OCI-M2 (cell line): ENCODE measurements at regions not wholly inside any gene's neighbourhood (a gene's known extent, or its start where the extent isn't known, plus 50 kb on each side); places are given as distances from the start of the nearest gene placed in this dataset.

ENCODE experiments used
- DNase-seq: peaks from one replicate; lab custom pipeline; 2025; ENCODE audit not compliant: unreplicated experiment; lab: John Stamatoyannopoulos, UW

DNA sequence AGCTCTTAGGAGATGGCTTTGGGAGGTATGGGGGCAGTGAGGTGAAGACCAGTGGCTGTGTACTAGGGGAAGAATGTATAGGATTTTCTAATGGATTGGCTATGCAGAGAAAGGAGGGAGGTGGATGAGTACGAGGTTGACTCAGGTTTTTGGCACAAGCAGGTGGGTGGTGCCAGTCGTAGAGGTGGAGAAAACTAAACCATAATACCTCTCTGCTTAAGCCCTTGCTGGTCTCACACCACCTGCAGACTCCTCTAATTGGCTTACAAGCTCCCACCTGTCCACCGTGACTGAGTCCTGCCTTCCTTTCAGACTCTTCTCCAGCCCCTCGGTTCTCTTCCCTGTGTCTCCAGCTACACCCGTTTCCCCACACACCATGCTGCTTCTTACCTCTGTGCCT lies 521.7 kb upstream of the CLINT1 start:
- DNase-seq: no peak

DNA sequence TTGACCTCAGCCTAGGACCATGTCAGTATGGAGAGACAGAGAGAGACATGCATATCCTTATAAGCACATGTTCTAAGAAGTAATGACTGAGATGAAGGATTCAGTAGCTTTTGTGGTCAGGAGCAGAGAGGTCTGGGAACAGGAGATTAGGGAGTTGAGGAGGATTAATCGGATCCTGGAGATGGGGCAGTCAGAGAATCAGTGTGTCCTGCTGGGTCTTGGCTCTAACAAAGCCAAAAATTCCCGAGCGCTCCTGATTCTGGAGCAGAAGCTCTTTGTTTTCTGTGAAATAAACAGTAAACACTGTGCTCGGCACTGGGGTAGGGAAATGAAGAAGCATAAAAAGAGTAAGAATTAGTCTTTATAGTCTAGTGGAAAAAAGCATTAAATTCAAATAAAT lies 520.0 kb upstream of the CLINT1 start:
- no peak for DNase-seq

DNA sequence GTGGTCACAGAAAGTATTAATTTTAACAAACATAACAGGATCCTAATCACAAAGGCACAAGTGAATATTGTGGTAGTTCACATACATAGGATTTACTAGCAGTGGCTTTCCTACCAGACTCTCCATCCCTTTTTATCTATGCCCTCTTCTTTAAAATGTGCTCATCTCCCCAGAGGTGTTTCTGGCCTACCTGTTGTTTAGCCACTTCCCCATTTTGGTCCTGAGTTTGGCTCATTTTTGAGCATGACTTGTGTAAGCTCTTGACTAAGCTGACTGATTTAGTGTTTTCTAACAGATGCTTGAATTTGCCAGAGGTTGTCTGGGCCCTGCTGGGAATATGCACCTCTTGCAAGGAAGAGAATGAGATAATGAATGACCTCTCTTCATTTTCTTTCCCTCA lies 517.7 kb upstream of the CLINT1 start:
- no peak for DNase-seq

GRCh38 chr5:158375531-158375930 lies 516.6 kb upstream of the CLINT1 start:
- DNase-seq: no peak

- DNase-seq: no peak
Observed at GRCh38 chr5:158373608-158374395, 514.9 kb upstream of the CLINT1 start.

DNA sequence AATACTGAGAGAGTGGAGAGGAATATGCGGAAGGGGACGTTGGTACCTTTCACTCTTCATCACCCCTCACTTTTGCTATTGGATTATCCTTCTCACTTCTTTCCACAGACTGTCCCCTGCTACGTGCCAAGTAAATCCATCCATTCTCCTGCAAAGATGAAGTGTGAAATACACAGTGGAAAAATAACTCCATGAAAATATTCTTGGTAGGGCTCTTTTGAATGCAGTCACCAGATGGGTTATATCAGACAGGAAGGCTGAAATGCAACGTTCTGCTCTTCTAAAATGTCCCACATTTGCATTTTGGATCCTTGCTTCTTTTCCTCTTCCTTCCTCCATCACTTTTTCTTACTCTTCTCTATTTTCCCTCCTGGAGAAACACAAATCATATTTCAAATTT lies 510.3 kb upstream of the CLINT1 start:
- no peak for DNase-seq

DNA sequence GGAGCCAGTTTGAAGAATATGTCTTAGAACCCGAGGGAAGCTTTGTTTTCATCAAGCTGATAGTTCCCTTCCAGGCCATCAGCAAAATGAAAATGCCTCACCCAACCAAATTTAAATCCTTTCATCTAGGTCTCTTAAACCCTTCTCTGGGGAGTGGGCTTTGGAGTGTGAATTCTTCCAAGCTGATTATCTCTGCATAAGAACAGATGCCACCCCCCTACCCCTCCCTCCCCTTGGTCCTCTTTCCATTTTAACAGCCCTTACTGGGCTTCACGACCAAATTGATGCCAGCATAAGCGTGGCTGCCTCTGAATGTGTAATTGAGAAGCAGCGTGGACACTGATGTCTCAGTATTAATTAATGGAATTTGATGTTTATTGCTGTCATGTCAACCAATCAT lies 509.7 kb upstream of the CLINT1 start:
- no peak for DNase-seq

GRCh38 chr5:158364367-158364766 lies 505.4 kb upstream of the CLINT1 start:
- no peak for DNase-seq

DNA sequence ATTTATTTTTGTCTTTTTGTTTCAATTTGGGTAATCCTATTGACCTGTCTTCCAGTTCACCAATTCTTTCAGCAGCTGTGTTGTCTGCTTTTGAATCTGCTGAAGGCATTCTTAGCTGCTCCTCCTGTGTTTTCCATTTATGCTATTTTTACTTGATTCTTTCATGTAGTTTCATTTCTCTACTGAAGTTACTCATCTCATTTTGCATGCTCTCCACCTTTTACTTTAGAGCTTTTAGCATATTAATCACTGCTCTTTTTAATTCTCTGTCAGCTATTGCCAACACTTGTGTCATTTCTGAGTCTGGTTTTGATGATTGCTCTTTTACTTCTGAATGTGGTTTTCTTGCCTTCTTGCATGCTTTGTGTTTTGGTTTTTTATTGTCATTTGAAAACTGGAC lies 496.0 kb upstream of the CLINT1 start:
- no peak for DNase-seq

DNA sequence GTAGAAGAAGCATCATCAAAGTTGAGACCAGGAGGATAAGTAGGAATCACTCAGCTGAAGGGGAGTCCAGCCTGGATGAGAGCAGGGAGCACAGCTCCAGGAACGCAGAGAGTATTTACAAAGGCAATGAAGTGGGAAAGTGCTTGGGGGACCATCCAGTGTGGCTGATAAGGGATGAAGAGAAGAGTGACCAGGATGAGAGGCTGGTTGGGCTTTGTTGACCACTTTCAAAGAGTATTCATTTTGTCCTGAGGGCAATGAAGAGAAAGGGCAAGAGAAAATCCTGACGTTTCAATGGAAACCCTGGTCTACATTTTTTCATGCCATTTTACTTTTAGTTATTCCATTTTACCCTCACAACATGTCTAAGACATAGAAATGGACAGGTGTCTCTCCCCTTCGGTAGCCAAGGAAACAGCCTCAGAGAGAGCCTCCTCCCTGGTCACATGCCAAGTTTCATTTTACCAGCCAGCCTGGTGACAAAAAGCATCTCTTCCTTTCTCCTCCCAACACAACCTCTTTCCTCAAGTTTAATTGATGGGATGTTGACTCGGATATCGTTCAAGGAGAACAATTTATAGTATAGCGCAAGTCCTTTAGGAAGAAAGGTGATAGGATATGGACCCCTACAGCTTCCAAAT lies 492.7 kb upstream of the CLINT1 start:
- DNase-seq: no peak

GRCh38 chr5:158349987-158350386 lies 491.0 kb upstream of the CLINT1 start:
- no peak for DNase-seq

- no peak for DNase-seq
Observed at GRCh38 chr5:158344376-158344775, 485.4 kb upstream of the CLINT1 start.

GRCh38 chr5:158340608-158341007 lies 481.7 kb upstream of the CLINT1 start:
- no peak for DNase-seq

- DNase-seq: no peak
Observed at GRCh38 chr5:158326256-158326655, 467.3 kb upstream of the CLINT1 start.

GRCh38 chr5:158324236-158324635 lies 465.3 kb upstream of the CLINT1 start:
- DNase-seq: no peak

DNA sequence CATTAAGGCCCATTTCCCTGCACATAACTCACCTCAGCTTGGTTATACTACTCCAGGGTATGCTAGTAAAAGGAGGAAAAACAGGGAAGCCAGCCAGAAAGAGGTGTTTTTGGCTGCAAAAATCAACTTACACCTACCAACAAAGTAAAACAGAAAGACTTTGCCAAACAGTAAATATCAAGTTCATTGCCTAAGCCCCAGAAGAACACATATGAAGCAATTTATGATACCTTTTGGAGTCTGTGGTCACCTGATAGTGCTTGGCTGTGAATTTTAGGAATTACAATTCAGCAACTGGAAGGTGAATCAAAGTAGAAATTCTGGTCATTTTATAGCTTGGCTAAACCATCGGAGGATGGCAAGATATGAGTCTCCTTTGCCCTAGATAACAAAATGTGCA lies 463.7 kb upstream of the CLINT1 start:
- no peak for DNase-seq

GRCh38 chr5:158320934-158321333 lies 462.0 kb upstream of the CLINT1 start:
- DNase-seq: no peak

GRCh38 chr5:158320178-158320674 lies 461.3 kb upstream of the CLINT1 start:
- no peak for DNase-seq

- no peak for DNase-seq
Observed at GRCh38 chr5:158317507-158317906, 458.6 kb upstream of the CLINT1 start.

- DNase-seq: no peak
Observed at GRCh38 chr5:158313733-158314464, 455.0 kb upstream of the CLINT1 start.

GRCh38 chr5:158313027-158313732 lies 454.2 kb upstream of the CLINT1 start:
- no peak for DNase-seq
